ENCODE measurements at regions not wholly inside any gene's neighbourhood (a gene's known extent, or its start where the extent isn't known, plus 50 kb on each side); places are given as distances from the start of the nearest gene placed in this dataset.

- no peak for FAIRE-seq
- 70% methylated on average over 3 of the region's 3 CpGs for WGBS (ENCODE audit: missing lambda C conversion rate)
Measured at GRCh38 chr11:123265951-123266350, 70.9 kb upstream of the CLMP start.

GRCh38 chr11:123264431-123264780, 69.4 kb upstream of the CLMP start:
- no peaks in the 10 kb centered on the region for H3K9me3 ChIP-seq
- H3K4me1 ChIP-seq, result no peaks in the 10 kb centered on the region
- H3K4me2 ChIP-seq, result no peak overlapping the region
- 38% methylated on average over 3 of the region's 3 CpGs for WGBS (ENCODE audit: missing lambda C conversion rate)
- CTCF ChIA-PET, result interaction anchor here (0.6 to 6.7 kb wide), 2 partner anchors 153 to 233 kb away, joined by 4 to 57 read pairs; no protein-coding TSS in a partner anchor
- H3K4me3 ChIP-seq, result no peak overlapping the region
- DNase-seq (ENCODE audit: low read depth in 1 of 2, low spot score in 1 of 2), result no peak
- TF ChIP-seq KDM1A (IDR thresholded peaks at IDR 0.05; ENCODE audit: low read depth), result no peak
- no peak for TF ChIP-seq MAX (IDR thresholded peaks at IDR 0.05)
- TF ChIP-seq CHD4 (IDR thresholded peaks at IDR 0.05; ENCODE audit: borderline replicate concordance), result no peak
- no peak for FAIRE-seq
- no peak for ATAC-seq
- H3K27ac ChIP-seq, result no peak overlapping the region
- POLR2A ChIA-PET, result no interaction called here

More at GRCh38 chr11:123265951-123266350, 70.9 kb upstream of the CLMP start:
- no peak for TF ChIP-seq MYC (IDR thresholded peaks at IDR 0.05; ENCODE audit: borderline replicate concordance, low read length)
- no peak for TF ChIP-seq RAD21 (conservative IDR thresholded peaks at IDR 0.05 in 1 of 2, IDR thresholded peaks at IDR 0.05 in 1 of 2)
- no peak for TF ChIP-seq KDM5A (IDR thresholded peaks at IDR 0.05)
- ATAC-seq (no peak), DNase-seq (ENCODE audit: low read depth in 1 of 2, low spot score in 1 of 2) (no peak)
- H3K4me1 ChIP-seq, result no peaks in the 10 kb centered on the region
- ChIA-PET CTCF (no interaction called here), POLR2A (no interaction called here)
- no peak overlapping the region for H3K4me3 ChIP-seq
- H3K4me2 ChIP-seq, result no peak overlapping the region
- no peaks in the 10 kb centered on the region for H3K9me3 ChIP-seq
- no peak overlapping the region for H3K27ac ChIP-seq

GRCh38 chr11:123261345-123262106, 66.5 kb upstream of the CLMP start:
- peak; percentile 96 to 99 for ATAC-seq
- FAIRE-seq, result no peak
- DNase-seq (ENCODE audit: low read depth in 1 of 2, low spot score in 1 of 2), result peak; percentile 71 to 73

More at GRCh38 chr11:123261345-123262106, 66.5 kb upstream of the CLMP start:
- POLR2A ChIA-PET, result interaction anchor here (0.6 to 1.5 kb wide), 3 partner anchors 39 to 207 kb away, joined by 5 read pairs; partner anchors contain the start of gene HSPA8
- Histone ChIP-seq H3K4me1 (no peaks in the 10 kb centered on the region), H3K4me3 (peak overlapping the region; percentile 30), H3K27ac (peak overlapping the region; percentile 61 to 79; a peak in 4 of 6 replicates), H3K9me3 (no peaks in the 10 kb centered on the region), H3K4me2 (peak overlapping the region; percentile 73)
- TF ChIP-seq HOXB5 (CRISPR knock-in tag; IDR thresholded peaks at IDR 0.05), result no peak
- TF ChIP-seq JUN (IDR thresholded peaks at IDR 0.05), result no peak
- no peak for TF ChIP-seq TP53 (CRISPR knock-in tag; IDR thresholded peaks at IDR 0.05)
- TF ChIP-seq MAX (IDR thresholded peaks at IDR 0.05), result no peak
- peak; percentile 54; the same call in 1 of the 2 replicates for TF ChIP-seq E2F6 (IDR thresholded peaks at IDR 0.05; ENCODE audit: borderline replicate concordance, low read depth)
- TF ChIP-seq NR3C1 (IDR thresholded peaks at IDR 0.05), result no peak
- no peak for TF ChIP-seq CBX8 (IDR thresholded peaks at IDR 0.05)
- no peak for TF ChIP-seq REST (IDR thresholded peaks at IDR 0.05)
- TF ChIP-seq KDM1A (IDR thresholded peaks at IDR 0.05; ENCODE audit: low read depth), result no peak
- no peak for TF ChIP-seq KDM5A (IDR thresholded peaks at IDR 0.05)
- no peak for TF ChIP-seq RFX5 (IDR thresholded peaks at IDR 0.05)
- TF ChIP-seq EHMT2 (IDR thresholded peaks at IDR 0.05; ENCODE audit: low read depth), result no peak
- peak; percentile 82 for TF ChIP-seq SMC3 (IDR thresholded peaks at IDR 0.05)
- no peak for TF ChIP-seq EHF (CRISPR knock-in tag; IDR thresholded peaks at IDR 0.05)
- TF ChIP-seq CTCF (IDR thresholded peaks at IDR 0.05), result peak; percentile 82
- TF ChIP-seq RAD21 (conservative IDR thresholded peaks at IDR 0.05 in 1 of 2, IDR thresholded peaks at IDR 0.05 in 1 of 2), result peak; percentile 79 to 83
- 18% methylated on average over 19 of the region's 25 CpGs for WGBS (ENCODE audit: missing lambda C conversion rate)
- CTCF ChIA-PET, result interaction anchor here (0.6 to 6.7 kb wide), 48 partner anchors 8 to 681 kb away, joined by 3 to 57 read pairs (median 3); no protein-coding TSS in a partner anchor
